Keratinocyte (primary cell): ENCODE measurements at regions not wholly inside any gene's neighbourhood (a gene's known extent, or its start where the extent isn't known, plus 50 kb on each side); places are given as distances from the start of the nearest gene placed in this dataset.

Source experiments
- DNase-seq: peaks from one replicate; pipeline ENCODE4 v3.0.0-alpha.2; 2011; ENCODE audit warnings: low read depth, missing footprints, low spot score
- FAIRE-seq: peaks from 2 replicates; lab custom pipeline; 2011; peaks lifted over from hg19 to GRCh38; lab: Jason Lieb, UNC
- H2AFZ ChIP-seq: 2 replicates; pipeline ENCODE4 v1.6.0; 2012; ENCODE audit warnings: low read length, control low read depth, inconsistent platforms; ENCODE audit not compliant: control insufficient read depth
- H3K27ac ChIP-seq: 2 replicates; pipeline ENCODE4 v1.5.1; 2011; ENCODE audit warnings: low read length; ENCODE audit not compliant: control insufficient read depth, insufficient read depth
- H3K27me3 ChIP-seq: 3 replicates; pipeline ENCODE4 v1.6.0; 2011; ENCODE audit warnings: low read length; ENCODE audit not compliant: control insufficient read depth, insufficient read depth; ENCODE audit errors: extremely low read depth
- H3K36me3 ChIP-seq, 2 experiments: 2 replicates in 1 of 2; 3 replicates in 1 of 2; pipeline ENCODE4 v1.5.1; 2011; ENCODE audit warnings: low read length in 2 of 2, mild to moderate bottlenecking in 1 of 2; ENCODE audit not compliant: control insufficient read depth in 2 of 2, insufficient read depth in 2 of 2; ENCODE audit errors: extremely low read depth in 1 of 2
- H3K4me1 ChIP-seq: 3 replicates; pipeline ENCODE4 v1.5.1; 2011; ENCODE audit warnings: low read length; ENCODE audit not compliant: control insufficient read depth, insufficient read depth; ENCODE audit errors: extremely low read depth
- H3K4me2 ChIP-seq: 3 replicates; pipeline ENCODE4 v1.6.0; 2011; ENCODE audit warnings: low read depth, low read length; ENCODE audit not compliant: control insufficient read depth, insufficient read depth; ENCODE audit errors: extremely low read depth
- H3K4me3 ChIP-seq, 3 experiments: fragments of 200-600 bp in 1 of 3; sonication (generic) in 1 of 3; 2 replicates in 2 of 3; 3 replicates in 1 of 3; pipeline ENCODE4 v1.5.1; 2011 to 2016; ENCODE audit warnings: low read length in 3 of 3, mild to moderate bottlenecking in 3 of 3, control low read depth in 2 of 3, inconsistent platforms in 1 of 3, low read depth in 1 of 3, mixed read lengths in 1 of 3, mixed run types in 1 of 3, moderate library complexity in 1 of 3; ENCODE audit not compliant: control insufficient read depth in 2 of 3, insufficient read depth in 2 of 3; ENCODE audit errors: extremely low read depth in 1 of 3
- H3K79me2 ChIP-seq: 2 replicates; pipeline ENCODE4 v1.6.0; 2012; ENCODE audit warnings: low read length; ENCODE audit not compliant: control insufficient read depth, insufficient read depth
- H3K9ac ChIP-seq: 3 replicates; pipeline ENCODE4 v1.6.0; 2011; ENCODE audit warnings: low read length; ENCODE audit not compliant: control insufficient read depth, insufficient read depth; ENCODE audit errors: extremely low read depth
- H3K9me1 ChIP-seq: 3 replicates; pipeline ENCODE4 v1.6.0; 2011; ENCODE audit warnings: low read length; ENCODE audit not compliant: control insufficient read depth, insufficient read depth; ENCODE audit errors: extremely low read depth
- H3K9me3 ChIP-seq: 2 replicates; pipeline ENCODE4 v1.5.1; 2012; ENCODE audit warnings: low read depth, low read length; ENCODE audit not compliant: control insufficient read depth
- H4K20me1 ChIP-seq: 3 replicates; pipeline ENCODE4 v1.6.0; 2011; ENCODE audit warnings: low read length; ENCODE audit not compliant: control insufficient read depth, insufficient read depth; ENCODE audit errors: extremely low read depth
- EZH2 ChIP-seq: IDR thresholded peaks from one replicate; pipeline ENCODE4 v1.6.1; 2012; ENCODE audit warnings: inconsistent platforms, mild to moderate bottlenecking, low read length, moderate library complexity
- dilution Hi-C: fragments of 300-500 bp; cut with MboI; formaldehyde crosslinking; loops from one replicate; pipeline ENCODE4 v1.7.0; 2020; ENCODE audit warnings: low sequenced_read_pairs; ENCODE audit not compliant: extremely low pct_ligation_motif_present
- TF ChIP-seq, protein P1 (sequence below), 3 experiments: IDR thresholded peaks in 1 of 3; conservative IDR thresholded peaks in 1 of 3; optimal IDR thresholded peaks in 1 of 3; 2 replicates in 2 of 3; 3 replicates in 1 of 3; pipeline versions ENCODE3 to v1.5.1; 2011; ENCODE audit warnings: low read length in 3 of 3, mild to moderate bottlenecking in 3 of 3, moderate library complexity in 2 of 3, control low read depth in 1 of 3, inconsistent platforms in 1 of 3; ENCODE audit not compliant: insufficient read depth in 2 of 3; ENCODE audit errors: extremely low read depth in 1 of 3

DNA sequence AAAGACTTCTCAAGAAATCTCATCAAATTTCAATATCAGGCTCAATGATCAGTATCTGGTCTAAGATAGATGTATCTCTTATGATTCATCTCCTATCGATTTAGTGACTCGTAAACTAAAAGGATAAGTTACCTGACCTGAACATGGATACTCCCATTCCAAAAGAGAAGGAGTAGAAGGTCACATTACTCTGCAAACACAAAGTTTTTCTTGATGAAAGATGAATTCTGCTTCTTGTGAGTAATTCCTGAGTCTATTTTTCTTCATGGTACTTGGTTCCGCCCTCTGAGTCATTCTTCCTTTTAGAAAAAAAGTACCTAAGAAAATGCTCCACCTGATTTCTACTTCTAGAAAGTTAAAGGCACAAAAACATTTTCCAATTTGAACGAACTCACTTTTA, 223.1 kb upstream of the SLIT2 start:
- dilution Hi-C loops = no loop called here
- no peaks in the 10 kb centered on the region for H3K36me3 ChIP-seq
- no peak for TF ChIP-seq EZH2
- TF ChIP-seq, protein P1, sequence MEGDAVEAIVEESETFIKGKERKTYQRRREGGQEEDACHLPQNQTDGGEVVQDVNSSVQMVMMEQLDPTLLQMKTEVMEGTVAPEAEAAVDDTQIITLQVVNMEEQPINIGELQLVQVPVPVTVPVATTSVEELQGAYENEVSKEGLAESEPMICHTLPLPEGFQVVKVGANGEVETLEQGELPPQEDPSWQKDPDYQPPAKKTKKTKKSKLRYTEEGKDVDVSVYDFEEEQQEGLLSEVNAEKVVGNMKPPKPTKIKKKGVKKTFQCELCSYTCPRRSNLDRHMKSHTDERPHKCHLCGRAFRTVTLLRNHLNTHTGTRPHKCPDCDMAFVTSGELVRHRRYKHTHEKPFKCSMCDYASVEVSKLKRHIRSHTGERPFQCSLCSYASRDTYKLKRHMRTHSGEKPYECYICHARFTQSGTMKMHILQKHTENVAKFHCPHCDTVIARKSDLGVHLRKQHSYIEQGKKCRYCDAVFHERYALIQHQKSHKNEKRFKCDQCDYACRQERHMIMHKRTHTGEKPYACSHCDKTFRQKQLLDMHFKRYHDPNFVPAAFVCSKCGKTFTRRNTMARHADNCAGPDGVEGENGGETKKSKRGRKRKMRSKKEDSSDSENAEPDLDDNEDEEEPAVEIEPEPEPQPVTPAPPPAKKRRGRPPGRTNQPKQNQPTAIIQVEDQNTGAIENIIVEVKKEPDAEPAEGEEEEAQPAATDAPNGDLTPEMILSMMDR (optimal IDR thresholded peaks at IDR 0.05 in 1 of 3, IDR thresholded peaks at IDR 0.05 in 1 of 3, conservative IDR thresholded peaks at IDR 0.05 in 1 of 3; ENCODE audit: extremely low read depth in 1 of 3, insufficient read depth in 2 of 3, low read length in 3 of 3) = no peak
- H3K27me3 ChIP-seq = no peaks in the 10 kb centered on the region
- no peaks in the 10 kb centered on the region for H3K9me3 ChIP-seq
- no peaks in the 10 kb centered on the region for H3K9me1 ChIP-seq
- DNase-seq (no peak), FAIRE-seq (peak; percentile 57)
- no peak overlapping the region for H3K27ac ChIP-seq
- no peaks in the 10 kb centered on the region for H3K79me2 ChIP-seq
- H4K20me1 ChIP-seq = no peaks in the 10 kb centered on the region
- peak overlapping the region; percentile 24 for H3K4me2 ChIP-seq
- peak overlapping the region; percentile 34 for H2AFZ ChIP-seq
- H3K9ac ChIP-seq = no peak overlapping the region
- H3K4me3 ChIP-seq = no peak overlapping the region
- H3K4me1 ChIP-seq = peaks cover 7% of the 10 kb centered on the region

DNA sequence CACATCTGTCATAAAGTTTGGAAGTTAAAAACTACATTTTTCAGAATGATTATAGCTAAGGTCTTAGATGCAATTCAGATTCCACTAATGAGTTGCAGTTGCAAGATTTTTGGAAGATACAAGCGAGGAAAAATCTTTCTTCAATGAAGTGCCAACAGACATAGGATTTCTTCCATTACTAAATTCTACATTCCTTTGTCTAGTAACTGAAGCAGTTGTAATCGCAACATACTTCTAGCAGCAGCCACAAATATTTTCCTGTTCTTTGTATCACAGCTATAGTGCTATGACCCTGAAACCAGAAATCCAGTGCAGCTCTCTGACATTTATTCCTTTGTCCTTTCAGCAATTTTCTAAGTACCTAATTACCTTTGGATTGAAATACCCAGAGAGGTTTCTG, 225.2 kb upstream of the SLIT2 start:
- Histone ChIP-seq H3K9ac (no peak overlapping the region), H3K9me3 (no peaks in the 10 kb centered on the region), H4K20me1 (no peaks in the 10 kb centered on the region), H3K27me3 (no peaks in the 10 kb centered on the region), H3K4me3 (no peak overlapping the region), H3K36me3 (no peaks in the 10 kb centered on the region), H3K4me2 (no peak overlapping the region), H3K79me2 (no peaks in the 10 kb centered on the region), H3K9me1 (no peaks in the 10 kb centered on the region), H3K4me1 (peaks cover 7% of the 10 kb centered on the region), H2AFZ (no peak overlapping the region), H3K27ac (no peak overlapping the region)
- DNase-seq (no peak), FAIRE-seq (no peak)
- dilution Hi-C loops = no loop called here
- TF ChIP-seq, protein P1 (optimal IDR thresholded peaks at IDR 0.05 in 1 of 3, IDR thresholded peaks at IDR 0.05 in 1 of 3, conservative IDR thresholded peaks at IDR 0.05 in 1 of 3; ENCODE audit: extremely low read depth in 1 of 3, insufficient read depth in 2 of 3, low read length in 3 of 3) = no peak
- TF ChIP-seq EZH2 = no peak
